ENCODE measurements at regions not wholly inside any gene's neighbourhood (a gene's known extent, or its start where the extent isn't known, plus 50 kb on each side); places are given as distances from the start of the nearest gene placed in this dataset.
"Not testable (repeated sequence)": the region's sequence is repeated elsewhere in the genome, so short reads cannot be mapped to it uniquely, and the experiment has no call there.

DNA sequence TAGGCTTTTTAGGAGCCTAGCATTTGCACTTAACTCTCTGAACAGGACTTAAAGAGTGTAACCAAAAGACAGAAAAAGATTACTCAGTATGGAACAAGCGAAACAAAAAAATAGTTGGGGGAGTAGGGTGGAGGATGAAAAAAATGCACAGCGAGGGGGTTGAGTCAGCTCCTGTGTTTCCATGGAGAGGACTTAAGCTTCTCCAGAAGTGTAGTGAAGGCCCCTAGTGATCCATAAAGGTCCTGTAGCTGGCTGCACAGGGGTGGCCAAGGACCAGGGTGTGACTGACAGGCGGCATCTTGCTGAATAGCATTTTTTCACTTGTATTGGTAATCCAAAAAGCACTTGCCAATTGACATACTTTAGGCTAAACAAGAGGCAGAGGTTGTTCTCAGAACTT, 533.9 kb downstream of the RFPL4B start:
- no peak for TF ChIP-seq CTCF (conservative IDR thresholded peaks at IDR 0.05)
- no peak overlapping the region for H3K27ac ChIP-seq

DNA sequence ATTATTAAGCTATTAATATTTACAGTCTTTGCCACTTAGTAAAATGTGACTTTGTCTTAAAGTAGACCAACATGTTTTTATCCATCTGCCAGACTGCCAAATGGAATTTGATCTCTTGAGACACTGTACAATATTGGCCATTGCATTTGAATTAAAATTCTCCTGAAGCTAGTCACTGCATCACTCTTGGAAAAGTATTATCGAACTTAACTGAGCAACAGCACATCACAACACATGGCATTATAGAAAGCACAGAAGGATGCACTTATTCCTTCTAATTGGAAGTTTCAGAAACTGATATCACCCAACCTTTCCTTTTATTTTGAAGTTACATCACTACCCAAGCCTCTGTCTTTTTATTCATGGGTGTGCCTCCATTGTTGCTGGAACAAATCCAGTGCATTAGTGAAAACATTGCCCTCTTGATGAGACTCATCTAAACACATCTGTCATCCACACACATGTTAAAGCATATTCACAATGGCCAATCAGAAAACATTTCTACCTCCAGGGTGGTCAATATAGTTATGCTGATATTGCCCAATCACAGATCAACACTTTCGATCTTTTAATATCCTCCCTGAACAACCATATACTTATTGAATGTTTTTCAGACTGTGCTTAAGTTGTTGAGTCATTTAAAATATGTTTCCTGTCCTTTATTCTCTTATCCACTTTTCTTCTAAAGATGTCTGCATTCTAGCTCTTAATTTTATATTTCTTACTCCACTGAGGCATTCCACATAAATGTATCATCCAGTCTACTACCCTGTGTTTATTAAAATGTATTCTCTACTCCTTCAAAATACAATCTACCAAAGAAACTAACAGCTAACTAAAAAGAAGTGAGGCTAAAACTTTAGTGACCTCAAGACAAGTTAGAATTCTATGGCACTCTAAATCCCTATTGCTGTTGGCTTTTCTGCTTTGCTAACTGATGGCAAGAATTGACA, 535.0 kb downstream of the RFPL4B start:
- no peak overlapping the region for H3K27ac ChIP-seq

DNA sequence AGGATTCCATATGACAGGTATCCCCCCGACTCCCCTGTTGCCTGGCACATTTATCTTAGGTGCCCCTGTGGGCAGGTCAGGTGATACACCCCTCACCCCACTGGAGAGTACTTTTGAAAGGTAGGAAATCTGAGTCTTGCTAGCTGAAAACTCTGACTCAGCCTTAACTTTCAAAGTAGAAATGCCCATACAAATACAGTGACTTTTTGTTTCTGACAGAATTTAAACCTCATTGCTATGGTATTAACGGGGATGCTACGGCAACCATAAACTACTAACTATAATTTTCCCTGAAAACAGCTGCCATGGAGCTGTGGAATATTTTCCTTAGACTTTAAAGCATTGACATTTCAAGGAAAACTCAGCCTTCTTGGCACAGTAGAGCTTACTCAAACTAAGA, 536.0 kb downstream of the RFPL4B start:
- TF ChIP-seq CTCF (conservative IDR thresholded peaks at IDR 0.05), result no peak
- H3K27ac ChIP-seq, result no peak overlapping the region

More for the DNA sequence above, 535.0 kb downstream of the RFPL4B start:
- no peak for TF ChIP-seq CTCF (conservative IDR thresholded peaks at IDR 0.05)

DNA sequence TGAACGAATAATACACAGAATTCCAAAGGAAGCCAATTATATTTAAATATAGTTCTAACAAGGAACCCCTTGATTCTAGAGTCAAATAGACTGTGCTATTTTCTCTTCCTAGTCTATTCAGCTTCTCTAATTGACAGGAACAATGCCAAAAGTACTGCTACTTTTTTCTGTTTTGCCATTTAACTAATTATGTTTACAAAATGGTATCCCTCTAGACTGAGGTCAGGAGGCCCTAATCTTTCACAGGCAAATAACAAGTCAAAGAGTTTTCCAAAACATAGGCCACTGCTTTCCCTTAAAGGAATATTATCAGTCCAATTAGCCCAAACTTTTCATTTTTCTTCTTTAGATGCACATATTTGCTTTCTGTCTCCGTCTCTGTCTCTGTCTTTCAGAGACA, 539.3 kb downstream of the RFPL4B start:
- TF ChIP-seq CTCF (conservative IDR thresholded peaks at IDR 0.05), result no peak
- no peak overlapping the region for H3K27ac ChIP-seq

GRCh38 chr6:112887424-112887823, 540.3 kb downstream of the RFPL4B start:
- not testable (repeated sequence) for H3K27ac ChIP-seq

DNA sequence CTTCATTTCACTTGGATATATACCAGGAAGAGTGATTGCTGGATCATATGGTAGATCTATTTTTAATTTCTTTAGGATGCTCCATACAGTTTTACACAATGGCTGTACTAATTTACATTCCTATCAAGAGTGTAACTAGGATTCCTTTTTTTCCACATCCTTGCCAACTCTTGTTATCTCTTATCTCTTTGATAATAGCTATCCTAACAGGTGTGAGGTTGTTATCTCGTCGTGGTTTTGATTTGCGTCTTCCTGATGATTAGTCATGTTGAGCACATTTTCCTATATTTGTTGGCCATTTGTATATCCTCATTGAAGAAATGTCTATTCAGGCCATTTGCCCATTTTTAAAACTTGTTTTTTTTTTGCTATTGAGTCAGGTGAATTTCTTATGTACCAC, 552.4 kb downstream of the RFPL4B start:
- H3K27ac ChIP-seq, result no peak overlapping the region
- TF ChIP-seq CTCF (conservative IDR thresholded peaks at IDR 0.05), result no peak

DNA sequence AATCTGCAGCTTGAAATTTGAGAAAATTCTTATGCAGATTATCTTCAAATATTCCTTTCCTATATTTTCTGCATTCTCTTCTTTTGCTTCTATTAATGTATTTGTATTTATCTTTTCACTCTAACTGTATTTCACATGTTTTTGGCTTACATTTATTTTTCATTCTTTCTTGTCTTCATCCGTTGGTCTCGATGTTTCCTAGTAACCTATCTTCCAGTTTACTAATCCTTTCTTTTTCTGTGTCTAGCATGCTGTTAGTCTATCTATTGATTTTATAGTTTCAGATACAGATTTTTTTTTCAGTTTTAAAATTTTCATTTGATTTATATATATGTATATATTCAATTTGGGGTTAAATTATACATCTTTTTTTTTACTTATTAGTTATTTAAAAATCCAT, 556.2 kb downstream of the RFPL4B start:
- no peak overlapping the region for H3K27ac ChIP-seq
- no peak for TF ChIP-seq CTCF (conservative IDR thresholded peaks at IDR 0.05)

DNA sequence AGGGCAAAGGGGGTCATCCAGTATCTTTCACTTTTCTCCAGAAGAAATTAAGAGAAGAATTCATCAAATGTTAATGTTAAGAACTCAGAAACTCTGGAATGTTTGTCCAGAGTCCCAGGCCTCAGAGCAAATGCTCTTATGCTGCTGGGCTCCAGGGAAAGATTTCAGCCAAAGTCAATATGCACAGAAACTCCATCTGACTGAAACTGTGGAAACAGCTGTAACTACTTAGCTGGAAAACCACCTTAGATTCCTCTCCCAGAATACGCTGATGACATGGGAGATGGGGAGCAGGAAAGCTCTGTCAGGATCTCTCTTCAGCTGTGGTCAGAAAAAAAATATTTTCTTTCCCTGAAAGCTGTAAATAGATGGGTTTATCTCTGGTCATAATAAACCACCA, 559.6 kb downstream of the RFPL4B start:
- no peak overlapping the region for H3K27ac ChIP-seq
- no peak for TF ChIP-seq CTCF (conservative IDR thresholded peaks at IDR 0.05)
